GM21515 (cell line): ENCODE measurements at regions not wholly inside any gene's neighbourhood (a gene's known extent, or its start where the extent isn't known, plus 50 kb on each side); places are given as distances from the start of the nearest gene placed in this dataset.
"Not testable (repeated sequence)": the region's sequence is repeated elsewhere in the genome, so short reads cannot be mapped to it uniquely, and the experiment has no call there.

Experiments
- ATAC-seq: cut with Tn5 transposase; IDR thresholded peaks from one replicate; pipeline ENCODE4 v1.9.1; 2021; ENCODE audit not compliant: unreplicated experiment

- ATAC-seq, result no peak
Measured at GRCh38 chr2:11071211-11071610, 84.1 kb upstream of the SLC66A3 start.

- ATAC-seq, result no peak
Measured at GRCh38 chr2:11071939-11072338, 83.3 kb upstream of the SLC66A3 start.

- ATAC-seq, result no peak
Measured at GRCh38 chr2:11072550-11072949, 82.7 kb upstream of the SLC66A3 start.

GRCh38 chr2:11073251-11073650 is 82.0 kb upstream of the SLC66A3 start:
- ATAC-seq, result no peak

GRCh38 chr2:11073776-11074175 is 81.5 kb upstream of the SLC66A3 start:
- ATAC-seq, result no peak

- ATAC-seq, result no peak
Measured at GRCh38 chr2:11074246-11074820, 80.9 kb upstream of the SLC66A3 start.

GRCh38 chr2:11075221-11075620 is 80.0 kb upstream of the SLC66A3 start:
- ATAC-seq, result no peak

- ATAC-seq, result no peak
Measured at GRCh38 chr2:11077411-11077810, 77.9 kb upstream of the SLC66A3 start.

GRCh38 chr2:11079136-11079824 is 76.0 kb upstream of the SLC66A3 start:
- ATAC-seq, result no peak

GRCh38 chr2:11080253-11081115 is 74.8 kb upstream of the SLC66A3 start:
- no peak for ATAC-seq

GRCh38 chr2:11082880-11083279 is 72.4 kb upstream of the SLC66A3 start:
- ATAC-seq, result no peak

GRCh38 chr2:11088821-11089220 is 66.4 kb upstream of the SLC66A3 start:
- ATAC-seq, result not testable (repeated sequence)

- no peak for ATAC-seq
Measured at GRCh38 chr2:11090187-11090586, 65.1 kb upstream of the SLC66A3 start.

GRCh38 chr2:11092701-11093335 is 62.4 kb upstream of the SLC66A3 start:
- no peak for ATAC-seq

- no peak for ATAC-seq
Measured at GRCh38 chr2:11093467-11093866, 61.8 kb upstream of the SLC66A3 start.

GRCh38 chr2:11094021-11094810 is 61.1 kb upstream of the SLC66A3 start:
- ATAC-seq, result no peak

- no peak for ATAC-seq
Measured at GRCh38 chr2:11096591-11096990, 58.7 kb upstream of the SLC66A3 start.

GRCh38 chr2:11097038-11097720 is 58.1 kb upstream of the SLC66A3 start:
- ATAC-seq, result no peak

- no peak for ATAC-seq
Measured at GRCh38 chr2:11097854-11098387, 57.3 kb upstream of the SLC66A3 start.
